ENCODE measurements at regions not wholly inside any gene's neighbourhood (a gene's known extent, or its start where the extent isn't known, plus 50 kb on each side); places are given as distances from the start of the nearest gene placed in this dataset.

DNA sequence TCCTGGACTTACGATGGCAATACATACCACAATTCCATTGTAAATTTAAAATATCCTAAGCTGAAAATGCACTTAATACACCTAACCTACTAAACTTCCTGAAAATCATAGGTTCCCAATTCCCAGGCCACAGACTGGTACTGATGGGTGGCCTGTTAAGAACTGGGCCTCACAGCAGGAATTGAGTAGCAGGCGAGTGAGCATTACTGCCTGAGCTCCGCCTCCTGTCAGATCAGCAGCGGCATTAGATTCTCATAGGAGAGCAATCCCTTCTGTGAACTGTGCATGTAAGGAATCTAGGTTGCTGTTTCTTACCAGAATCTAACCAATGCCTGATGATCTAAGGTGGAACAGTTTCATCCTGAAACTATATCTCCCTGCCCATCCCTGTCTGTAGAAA is 1670.2 kb upstream of the PCDH20 start:
- no peak for TF ChIP-seq POLR2A (IDR thresholded peaks at IDR 0.05; ENCODE audit: low read length)
- no peak for TF ChIP-seq GATA1 (IDR thresholded peaks at IDR 0.05; ENCODE audit: low read depth, low read length)
